Heart left ventricle (tissue), 16 donors: ENCODE measurements at regions not wholly inside any gene's neighbourhood (a gene's known extent, or its start where the extent isn't known, plus 50 kb on each side); places are given as distances from the start of the nearest gene placed in this dataset.

ENCODE experiments used
- ATAC-seq, 4 donors: fragments of 200-7000 bp; cut with Tn5 transposase; one replicate each; pipeline ENCODE4 v1.9.1; 2020 to 2022; ENCODE audit warnings: moderate library complexity in 4 of 4, mild to moderate bottlenecking in 3 of 4, moderate number of reproducible peaks in 1 of 4
- DNase-seq, 5 donors: peaks; one replicate each; pipeline ENCODE4 v3.0.0-alpha.2; 2020
- H3K27ac ChIP-seq, 12 donors: fragments of 200-600 bp; sonication (generic) in 4 of 12; one replicate each; pipeline versions ENCODE4 v1.5.0 to v1.8.0; 2016 to 2022; ENCODE audit warnings: mild to moderate bottlenecking in 2 of 12
- H3K27me3 ChIP-seq, 9 donors: fragments of 200-600 bp; sonication (generic) in 2 of 9; one replicate each; pipeline versions ENCODE4 v1.5.1 to v1.8.0; 2016 to 2022; ENCODE audit warnings: mild to moderate bottlenecking in 3 of 9
- H3K36me3 ChIP-seq, 9 donors: fragments of 200-600 bp; sonication (generic) in 2 of 9; one replicate each; pipeline versions ENCODE4 v1.5.0 to v1.8.0; 2018 to 2022; ENCODE audit warnings: mild to moderate bottlenecking in 2 of 9
- H3K4me1 ChIP-seq, 12 donors: fragments of 200-600 bp; sonication (generic) in 4 of 12; one replicate each; pipeline versions ENCODE4 v1.5.0 to v1.8.0; 2016 to 2022; ENCODE audit warnings: mild to moderate bottlenecking in 3 of 12
- H3K4me3 ChIP-seq, 12 donors: fragments of 200-600 bp; sonication (generic) in 4 of 12; one replicate each; pipeline versions ENCODE4 v1.5.0 to v1.8.0; 2017 to 2022; ENCODE audit warnings: mild to moderate bottlenecking in 9 of 12, moderate library complexity in 4 of 12
- H3K9me3 ChIP-seq, 12 donors: fragments of 200-600 bp; sonication (generic) in 4 of 12; one replicate each; pipeline versions ENCODE4 v1.5.0 to v1.8.0; 2016 to 2022; ENCODE audit warnings: mild to moderate bottlenecking in 1 of 12
- POLR2A ChIP-seq, 2 donors: fragments of 450-650 bp; IDR thresholded peaks; one replicate each; pipeline ENCODE4 v1.6.1; 2017; ENCODE audit warnings: antibody characterized with exemption in 2 of 2, mild to moderate bottlenecking in 2 of 2, moderate library complexity in 2 of 2
- WGBS, 4 donors: extraction: QIAGEN DNeasy Blood & Tissue Kit in 2 of 4; methylation state at CpG; one replicate each; pipeline versions ENCODE4 v1.1.5 to v1.1.7; 2013 to 2018; 5-methylcytosine and 5-hydroxymethylcytosine counted together
- intact Hi-C, 10 donors: fragments of 100-400 bp; cut with DNase I; formaldehyde crosslinking; loops; one replicate each; pipeline versions ENCODE4 v1.11.1 to v1.14.2; 2022
- TF ChIP-seq, protein P1 (sequence below), 12 donors: fragments of 200-600 bp; sonication (generic) in 4 of 12; IDR thresholded peaks; one replicate each; pipeline versions ENCODE4 v1.5.0 to v1.8.0; 2018 to 2022; ENCODE audit warnings: antibody characterized with exemption in 12 of 12, mild to moderate bottlenecking in 5 of 12
- donor health status: ischemic (EF 13 %, LVEDD 7.1; RV severe dilation, severe dysfunction).
- donor health status: healthy with polysubstance abuse.
- donor health status: DM: no; HTN: yes; CAD: no.
- donor health status: DM: no; HTN: no; CAD: no.
- donor health status: ischemic (EF 25% LVEDD 6.9; RV normal size, moderate dysfunction).
- donor health status: ischemic (EF 25% LVEDD 5.7; RV mildly dilated, moderate dysfunction).
- donor health status: healthy.
- donor health status: DM: yes; HTN: yes; CAD: no.
- donor health status: ischemic (EF 35%, LVEDD 5.7; RV mildly dilated, moderate dysfunction).
- donor health status: nonischemic (EF 11% LVEDD 7.7; RV severe dilation, severe dysfunction).
- donor health status: DM: yes; HTN: yes; CAD: no.
- donor health status: PGD.
- donor health status: ischemic (EF 29% LVEDD 5.4; RV normal size, mild dysfunction).
- donor health status: nonischemic (EF 23%, LVEDD 6.1; RV moderate dilation, normal function).

DNA sequence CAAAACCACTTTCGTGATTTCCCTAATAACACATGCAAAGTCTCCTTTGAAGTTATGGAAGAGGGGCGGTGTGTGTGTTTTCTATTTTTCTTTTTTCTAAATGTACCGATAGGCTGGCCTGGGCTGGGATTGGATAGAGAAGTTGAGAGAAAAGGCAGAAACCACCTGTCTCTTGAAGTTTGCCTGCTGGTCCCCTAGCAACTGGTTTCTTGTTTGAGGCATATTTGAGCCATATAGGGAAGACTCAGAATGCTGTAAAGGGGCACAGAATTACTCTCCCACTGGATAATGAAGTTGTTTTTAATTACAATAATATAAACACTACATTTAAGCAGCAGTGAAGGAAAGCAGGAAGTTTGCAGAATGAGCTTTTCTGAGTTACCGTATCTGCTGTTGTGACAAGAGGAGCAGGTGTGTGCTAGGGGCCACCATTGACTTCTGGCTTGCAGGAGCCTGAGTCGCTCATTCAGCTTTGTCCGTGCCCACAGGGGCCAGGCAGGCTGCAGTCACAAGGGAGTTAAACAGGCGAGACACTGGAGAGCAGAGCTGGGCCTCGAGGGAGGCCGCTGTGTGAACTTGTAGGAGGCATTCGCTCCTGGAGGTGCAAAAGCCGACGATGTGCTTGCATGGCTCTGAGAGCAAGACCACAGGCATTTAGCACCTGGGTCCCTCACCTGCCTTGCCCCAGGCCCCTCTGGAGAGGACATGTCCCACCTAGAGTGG lies 173.8 kb upstream of the RGS6 start:
- 84 to 93% (median 86%) methylated on average over 12 of the region's 12 CpGs for WGBS, 4 donors
- ATAC-seq (no peak), DNase-seq (no peak)
- peaks cover 0 to 17% (median 0%) of the 10 kb centered on the region in 12 donors for H3K9me3 ChIP-seq
- no peak overlapping the region for H3K27ac ChIP-seq
- H3K36me3 ChIP-seq: no peaks in the 10 kb centered on the region
- no peaks in the 10 kb centered on the region for H3K27me3 ChIP-seq
- intact Hi-C loops: loop anchor here in 2 of 10 donors (10.0 kb wide), 1 partner anchor 96 kb away; no protein-coding TSS in a partner anchor
- no peak overlapping the region for H3K4me3 ChIP-seq
- peaks cover 0 to 10% (median under 1%) of the 10 kb centered on the region in 12 donors for H3K4me1 ChIP-seq
- TF ChIP-seq, protein P1, sequence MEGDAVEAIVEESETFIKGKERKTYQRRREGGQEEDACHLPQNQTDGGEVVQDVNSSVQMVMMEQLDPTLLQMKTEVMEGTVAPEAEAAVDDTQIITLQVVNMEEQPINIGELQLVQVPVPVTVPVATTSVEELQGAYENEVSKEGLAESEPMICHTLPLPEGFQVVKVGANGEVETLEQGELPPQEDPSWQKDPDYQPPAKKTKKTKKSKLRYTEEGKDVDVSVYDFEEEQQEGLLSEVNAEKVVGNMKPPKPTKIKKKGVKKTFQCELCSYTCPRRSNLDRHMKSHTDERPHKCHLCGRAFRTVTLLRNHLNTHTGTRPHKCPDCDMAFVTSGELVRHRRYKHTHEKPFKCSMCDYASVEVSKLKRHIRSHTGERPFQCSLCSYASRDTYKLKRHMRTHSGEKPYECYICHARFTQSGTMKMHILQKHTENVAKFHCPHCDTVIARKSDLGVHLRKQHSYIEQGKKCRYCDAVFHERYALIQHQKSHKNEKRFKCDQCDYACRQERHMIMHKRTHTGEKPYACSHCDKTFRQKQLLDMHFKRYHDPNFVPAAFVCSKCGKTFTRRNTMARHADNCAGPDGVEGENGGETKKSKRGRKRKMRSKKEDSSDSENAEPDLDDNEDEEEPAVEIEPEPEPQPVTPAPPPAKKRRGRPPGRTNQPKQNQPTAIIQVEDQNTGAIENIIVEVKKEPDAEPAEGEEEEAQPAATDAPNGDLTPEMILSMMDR (IDR thresholded peaks at IDR 0.05): no peak
- TF ChIP-seq POLR2A (IDR thresholded peaks at IDR 0.05): no peak

DNA sequence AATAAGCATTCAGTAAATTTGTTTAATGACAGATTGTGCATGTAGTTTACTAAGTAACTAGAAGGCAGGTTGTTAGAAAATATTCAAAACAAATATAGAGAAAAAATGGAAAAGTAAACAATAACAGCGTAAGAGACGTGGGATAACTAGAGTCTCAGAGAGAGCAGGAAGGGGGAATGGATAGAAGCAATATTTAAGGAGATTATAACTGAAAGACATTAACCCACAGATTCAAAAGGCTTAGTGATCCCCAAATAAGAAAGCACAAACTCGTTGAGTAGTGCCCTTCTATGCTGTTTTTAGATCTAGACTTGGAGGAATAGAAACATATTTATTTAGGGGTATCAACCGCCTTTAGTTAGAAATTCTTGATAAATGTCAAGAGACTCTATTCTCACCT lies 169.7 kb upstream of the RGS6 start:
- TF ChIP-seq, protein P1 (IDR thresholded peaks at IDR 0.05): no peak
- no peak for TF ChIP-seq POLR2A (IDR thresholded peaks at IDR 0.05)
- WGBS, 4 donors: 88 to 92% (median 91%) methylated on average over 4 of the region's 4 CpGs
- peaks cover 0 to 3% (median 0%) of the 10 kb centered on the region in 9 donors for H3K27me3 ChIP-seq
- no peak overlapping the region for H3K27ac ChIP-seq
- H3K4me3 ChIP-seq: no peak overlapping the region
- DNase-seq: no peak
- ATAC-seq: no peak
- H3K4me1 ChIP-seq: peaks cover 0 to 3% (median 0%) of the 10 kb centered on the region in 12 donors
- H3K36me3 ChIP-seq: no peaks in the 10 kb centered on the region
- peaks cover 0 to 18% (median 0%) of the 10 kb centered on the region in 12 donors for H3K9me3 ChIP-seq
- intact Hi-C loops: no loop called here

DNA sequence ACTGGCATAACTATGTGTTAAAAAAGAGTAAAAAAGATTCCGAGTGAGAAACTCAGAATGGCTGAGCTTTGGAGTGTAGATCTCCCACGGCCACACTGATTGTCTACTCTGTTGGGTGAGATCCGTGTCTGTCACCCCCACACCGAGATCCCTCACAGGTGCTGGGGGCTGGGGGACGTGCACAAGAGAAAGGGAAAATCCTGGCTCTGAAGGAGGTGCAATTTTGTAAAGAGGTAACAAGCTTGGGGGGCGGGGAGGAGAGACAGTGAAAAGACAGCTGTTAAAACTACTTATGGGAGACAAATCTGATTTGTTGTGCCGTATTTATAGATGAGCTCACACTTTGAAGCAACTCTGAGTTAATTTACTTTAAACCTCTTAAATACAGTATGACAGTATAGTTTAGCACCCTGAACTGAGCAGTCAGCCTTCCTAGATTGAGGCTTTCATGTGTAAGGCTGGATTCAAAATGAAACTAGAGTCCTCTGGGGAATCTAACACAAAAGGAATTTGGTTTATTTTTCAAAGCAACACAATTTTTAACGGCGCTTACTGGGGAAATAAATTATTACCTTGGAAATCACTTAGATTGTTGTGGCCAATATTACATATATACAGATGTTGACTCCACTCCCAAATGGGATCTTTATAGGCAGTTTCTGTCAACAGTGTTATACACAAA lies 167.4 kb upstream of the RGS6 start:
- WGBS, 4 donors: 43 to 57% (median 54%) methylated on average over 9 of the region's 9 CpGs
- no peak for ATAC-seq
- Histone ChIP-seq H3K4me3 (no peak overlapping the region), H3K9me3 (peaks cover 0 to 24% (median 0%) of the 10 kb centered on the region in 12 donors), H3K4me1 (peaks cover 0 to 3% (median 0%) of the 10 kb centered on the region in 12 donors), H3K27ac (no peak overlapping the region), H3K36me3 (no peaks in the 10 kb centered on the region), H3K27me3 (peaks cover 0 to 3% (median 0%) of the 10 kb centered on the region in 9 donors)
- no peak for DNase-seq
- intact Hi-C loops: no loop called here
- TF ChIP-seq, protein P1 (IDR thresholded peaks at IDR 0.05): no peak
- no peak for TF ChIP-seq POLR2A (IDR thresholded peaks at IDR 0.05)

DNA sequence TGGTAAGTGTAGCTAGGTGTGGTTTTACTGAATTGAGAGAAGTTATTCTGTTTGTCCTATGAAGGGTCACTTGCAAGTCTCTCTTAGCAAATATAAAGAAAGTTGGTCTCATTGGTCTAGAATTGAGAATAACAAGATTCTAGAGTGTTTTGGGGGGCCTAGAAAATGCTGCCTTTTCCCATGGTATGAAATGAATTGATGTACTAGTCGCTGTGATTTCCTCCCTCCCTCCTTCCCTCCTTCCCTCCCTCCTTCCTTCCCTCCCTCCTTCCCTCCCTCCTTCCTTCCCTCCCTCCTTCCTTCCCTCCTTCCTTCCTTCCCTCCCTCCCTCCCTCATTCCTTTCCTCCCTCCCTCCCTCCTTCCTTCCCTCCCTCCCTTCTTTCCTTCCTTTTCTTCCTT lies 166.7 kb upstream of the RGS6 start:
- Histone ChIP-seq H3K36me3 (no peaks in the 10 kb centered on the region), H3K27me3 (peaks cover 0 to 3% (median 0%) of the 10 kb centered on the region in 9 donors), H3K27ac (no peak overlapping the region), H3K9me3 (peaks cover 0 to 24% (median 0%) of the 10 kb centered on the region in 12 donors), H3K4me1 (peaks cover 0 to 3% (median 0%) of the 10 kb centered on the region in 12 donors), H3K4me3 (no peak overlapping the region)
- WGBS, 4 donors: 66 to 79% (median 73%) methylated on average over 1 of the region's 1 CpG
- ATAC-seq (no peak), DNase-seq (no peak)
- no peak for TF ChIP-seq POLR2A (IDR thresholded peaks at IDR 0.05)
- TF ChIP-seq, protein P1 (IDR thresholded peaks at IDR 0.05): no peak
- intact Hi-C loops: no loop called here
